HepG2 (cell line): ENCODE measurements at regions not wholly inside any gene's neighbourhood (a gene's known extent, or its start where the extent isn't known, plus 50 kb on each side); places are given as distances from the start of the nearest gene placed in this dataset.

Experiments used
- ATAC-seq: fragments of 200-7000 bp; cut with Tn5 transposase; 3 replicates; pipeline ENCODE4 v1.9.1; 2020; ENCODE audit warnings: mild to moderate bottlenecking, moderate library complexity
- BruUV-seq: library from RNA; stranded (reverse); fragments of 400-500 nt; replicated peaks from 2 replicates; lab custom pipeline; 2021; lab: Mats Ljungman, UMichigan
- CTCF ChIA-PET: fragments of 300-600 bp; formaldehyde crosslinking; extraction: SDS; loops from one replicate; lab custom pipeline; 2021; ENCODE audit warnings: low total read pairs, inconsistent platforms, low intra/inter-chr PET ratio; lab: Yijun Ruan, JAX
- POLR2A ChIA-PET: fragments of 350-600 bp; sonication (Branson Sonifier 250); formaldehyde crosslinking; loops from one replicate; lab custom pipeline; 2020; ENCODE audit warnings: antibody characterized with exemption, inconsistent platforms; lab: Yijun Ruan, JAX
- DNase-seq: peaks from one replicate; pipeline ENCODE4 v3.0.0-alpha.2; 2015; ENCODE audit warnings: low spot score
- FAIRE-seq: peaks from 3 replicates; lab custom pipeline; 2011; peaks lifted over from hg19 to GRCh38; lab: Jason Lieb, UNC
- H2AFZ ChIP-seq: one replicate; pipeline ENCODE4 v1.6.1; 2011; ENCODE audit warnings: low read length, inconsistent platforms
- H3K27ac ChIP-seq: fragments of 300-600 bp; 3 replicates; pipeline ENCODE4 v1.8.0; 2011; ENCODE audit warnings: mixed run types, mild to moderate bottlenecking, mixed read lengths, low read length, inconsistent platforms; ENCODE audit not compliant: insufficient read depth; ENCODE audit errors: extremely low read length
- H3K27me3 ChIP-seq, 2 experiments: fragments of 200-600 bp in 1 of 2; 2 replicates in 1 of 2; 3 replicates in 1 of 2; pipeline versions ENCODE4 v1.6.0 to v1.8.0; 2011; ENCODE audit warnings: low read length in 2 of 2, mild to moderate bottlenecking in 2 of 2, moderate library complexity in 2 of 2, inconsistent platforms in 1 of 2; ENCODE audit not compliant: insufficient read depth in 2 of 2, control insufficient read depth in 1 of 2
- H3K36me3 ChIP-seq, 2 experiments: fragments of 200-600 bp in 1 of 2; replicated peaks in 1 of 2; 2 replicates in 1 of 2; 3 replicates in 1 of 2; pipeline versions ENCODE4 v1.5.1 to v1.8.0; 2011; ENCODE audit warnings: low read length in 2 of 2, inconsistent platforms in 1 of 2; ENCODE audit not compliant: insufficient read depth in 2 of 2, control insufficient read depth in 1 of 2
- H3K4me1 ChIP-seq: 2 replicates; pipeline ENCODE4 v1.5.1; 2012; ENCODE audit warnings: low read length, inconsistent platforms; ENCODE audit not compliant: insufficient read depth
- H3K4me2 ChIP-seq: 2 replicates; pipeline ENCODE4 v1.6.0; 2011; ENCODE audit warnings: low read depth, low read length, inconsistent platforms
- H3K4me3 ChIP-seq, 3 experiments: fragments of 200-600 bp in 1 of 3; sonication (generic), shearing (Covaris generic) in 1 of 3; replicated peaks in 1 of 3; 2 replicates each; pipeline ENCODE4 v1.5.1; 2011 to 2016; ENCODE audit warnings: low read length in 3 of 3, inconsistent platforms in 2 of 3, low read depth in 2 of 3, mild to moderate bottlenecking in 2 of 3, control low read depth in 1 of 3, mixed read lengths in 1 of 3; ENCODE audit not compliant: insufficient read depth in 1 of 3
- H3K79me2 ChIP-seq: one replicate; pipeline ENCODE4 v1.6.1; 2011; ENCODE audit warnings: low read length, inconsistent platforms; ENCODE audit not compliant: insufficient read depth
- H3K9ac ChIP-seq: 2 replicates; pipeline ENCODE4 v1.6.0; 2011; ENCODE audit warnings: mild to moderate bottlenecking, low read depth, low read length, inconsistent platforms; ENCODE audit not compliant: insufficient read depth
- H3K9me3 ChIP-seq: 2 replicates; pipeline ENCODE4 v1.5.1; 2012; ENCODE audit warnings: mild to moderate bottlenecking, low read length
- H4K20me1 ChIP-seq: 2 replicates; pipeline ENCODE4 v1.6.0; 2011; ENCODE audit warnings: inconsistent platforms, mild to moderate bottlenecking, low read length, moderate library complexity; ENCODE audit not compliant: insufficient read depth
- ARNT ChIP-seq: fragments of 450-650 bp; IDR thresholded peaks from 2 replicates; pipeline ENCODE4 v1.6.1; 2017
- ELF4 ChIP-seq: sonication (generic); formaldehyde crosslinking; IDR thresholded peaks from 2 replicates; pipeline ENCODE4 v1.5.0; 2020; ENCODE audit warnings: missing genetic modification reagents, mild to moderate bottlenecking, moderate library complexity, borderline replicate concordance
- HDAC6 ChIP-seq: fragments of 200-600 bp; sonication (generic); IDR thresholded peaks from 2 replicates; pipeline ENCODE4 v1.7.0; 2017; ENCODE audit warnings: mild to moderate bottlenecking, antibody characterized with exemption, low read length, low read depth
- SALL1 ChIP-seq: sonication (generic); formaldehyde crosslinking; IDR thresholded peaks from 2 replicates; pipeline ENCODE4 v1.8.0; 2022; ENCODE audit warnings: mild to moderate bottlenecking, missing genetic modification reagents
- ZKSCAN5 ChIP-seq: sonication (generic); formaldehyde crosslinking; IDR thresholded peaks from 2 replicates; pipeline ENCODE4 v1.5.1; 2020; ENCODE audit warnings: mild to moderate bottlenecking, missing genetic modification reagents
- ZNF232 ChIP-seq: sonication (generic); formaldehyde crosslinking; IDR thresholded peaks from 2 replicates; pipeline ENCODE4 v1.4.0; 2020; ENCODE audit warnings: missing genetic modification reagents, borderline replicate concordance
- WGBS: methylation state at CpG from one replicate; pipeline ENCODE4 v1.1.6; 2017; ENCODE audit warnings: low lambda C conversion rate; 5-methylcytosine and 5-hydroxymethylcytosine counted together
- in situ Hi-C: cut with HindIII; loops from 2 replicates; pipeline ENCODE4 v1.10.0; 2017; ENCODE audit warnings: low pct_unique_long_range_greater_than_20kb; ENCODE audit not compliant: extremely low pct_ligation_motif_present
- intact Hi-C: fragments of 100-400 bp; cut with micrococcal nuclease; formaldehyde crosslinking; loops from one replicate; pipeline ENCODE4 v1.10.0; 2022; ENCODE audit not compliant: unreplicated experiment
- TF ChIP-seq, protein P1 (sequence below): sonication (generic); formaldehyde crosslinking; IDR thresholded peaks from 2 replicates; pipeline ENCODE4 v1.4.0; 2020; ENCODE audit warnings: mild to moderate bottlenecking, missing genetic modification reagents
- TF ChIP-seq, protein P2 (sequence below): sonication (generic); formaldehyde crosslinking; IDR thresholded peaks from 2 replicates; pipeline ENCODE4 v1.4.0; 2020; ENCODE audit warnings: missing genetic modification reagents

DNA sequence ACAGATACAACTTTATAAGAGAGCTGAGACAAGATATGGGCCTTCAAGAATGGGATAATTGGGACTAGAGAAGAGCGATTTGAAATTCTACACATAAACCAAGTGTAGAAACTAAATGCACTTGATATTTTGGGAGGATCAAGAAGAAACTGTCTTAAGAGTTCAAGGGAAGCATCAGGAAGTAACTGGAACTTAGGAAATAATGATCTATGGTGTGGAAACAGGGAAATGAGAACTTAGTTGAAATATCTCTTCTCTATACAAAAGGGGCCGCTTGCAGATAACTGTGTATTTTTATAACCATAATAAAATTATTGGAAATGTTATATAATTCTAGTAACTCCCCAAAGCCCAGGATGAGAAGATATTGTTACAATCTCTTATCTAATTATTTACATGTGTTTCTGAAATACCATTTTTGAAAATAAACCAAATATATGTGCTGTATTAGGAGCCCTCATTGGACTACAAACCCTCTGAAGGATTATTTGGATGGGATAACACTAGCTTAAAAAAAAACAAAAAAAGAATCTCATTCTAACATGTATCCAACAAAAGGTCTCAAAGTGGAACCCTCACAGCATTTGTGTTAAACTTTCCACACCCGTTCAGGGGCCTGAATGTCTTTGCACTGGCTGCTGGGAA, 84.7 kb upstream of the FLRT2 start:
- no peaks in the 10 kb centered on the region for H3K4me1 ChIP-seq
- no peak for FAIRE-seq
- no peaks in the 10 kb centered on the region for H4K20me1 ChIP-seq
- ChIA-PET POLR2A (no interaction called here), CTCF (no interaction called here)
- no peak overlapping the region for H3K4me2 ChIP-seq
- no peak for ATAC-seq
- no peaks in the 10 kb centered on the region for H3K36me3 ChIP-seq
- no peaks in the 10 kb centered on the region for H3K79me2 ChIP-seq
- intact Hi-C loops (no loop called here), in situ Hi-C loops (no loop called here)
- BruUV-seq: no TSS peak
- H2AFZ ChIP-seq: no peak overlapping the region
- H3K4me3 ChIP-seq: no peak overlapping the region
- no peak overlapping the region for H3K9ac ChIP-seq
- 8% methylated on average over 3 of the region's 3 CpGs for WGBS
- no peaks in the 10 kb centered on the region for H3K27me3 ChIP-seq
- H3K27ac ChIP-seq: no peak overlapping the region
- H3K9me3 ChIP-seq: peaks cover 73% of the 10 kb centered on the region
- TF ChIP-seq HDAC6: no peak
- no peak for TF ChIP-seq ELF4
- TF ChIP-seq ZNF232: no peak
- TF ChIP-seq, protein P1, sequence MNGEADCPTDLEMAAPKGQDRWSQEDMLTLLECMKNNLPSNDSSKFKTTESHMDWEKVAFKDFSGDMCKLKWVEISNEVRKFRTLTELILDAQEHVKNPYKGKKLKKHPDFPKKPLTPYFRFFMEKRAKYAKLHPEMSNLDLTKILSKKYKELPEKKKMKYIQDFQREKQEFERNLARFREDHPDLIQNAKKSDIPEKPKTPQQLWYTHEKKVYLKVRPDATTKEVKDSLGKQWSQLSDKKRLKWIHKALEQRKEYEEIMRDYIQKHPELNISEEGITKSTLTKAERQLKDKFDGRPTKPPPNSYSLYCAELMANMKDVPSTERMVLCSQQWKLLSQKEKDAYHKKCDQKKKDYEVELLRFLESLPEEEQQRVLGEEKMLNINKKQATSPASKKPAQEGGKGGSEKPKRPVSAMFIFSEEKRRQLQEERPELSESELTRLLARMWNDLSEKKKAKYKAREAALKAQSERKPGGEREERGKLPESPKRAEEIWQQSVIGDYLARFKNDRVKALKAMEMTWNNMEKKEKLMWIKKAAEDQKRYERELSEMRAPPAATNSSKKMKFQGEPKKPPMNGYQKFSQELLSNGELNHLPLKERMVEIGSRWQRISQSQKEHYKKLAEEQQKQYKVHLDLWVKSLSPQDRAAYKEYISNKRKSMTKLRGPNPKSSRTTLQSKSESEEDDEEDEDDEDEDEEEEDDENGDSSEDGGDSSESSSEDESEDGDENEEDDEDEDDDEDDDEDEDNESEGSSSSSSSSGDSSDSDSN (CRISPR knock-in tag): no peak
- TF ChIP-seq ZKSCAN5 (CRISPR knock-in tag): no peak
- no peak for TF ChIP-seq SALL1 (CRISPR knock-in tag)
- TF ChIP-seq, protein P2, sequence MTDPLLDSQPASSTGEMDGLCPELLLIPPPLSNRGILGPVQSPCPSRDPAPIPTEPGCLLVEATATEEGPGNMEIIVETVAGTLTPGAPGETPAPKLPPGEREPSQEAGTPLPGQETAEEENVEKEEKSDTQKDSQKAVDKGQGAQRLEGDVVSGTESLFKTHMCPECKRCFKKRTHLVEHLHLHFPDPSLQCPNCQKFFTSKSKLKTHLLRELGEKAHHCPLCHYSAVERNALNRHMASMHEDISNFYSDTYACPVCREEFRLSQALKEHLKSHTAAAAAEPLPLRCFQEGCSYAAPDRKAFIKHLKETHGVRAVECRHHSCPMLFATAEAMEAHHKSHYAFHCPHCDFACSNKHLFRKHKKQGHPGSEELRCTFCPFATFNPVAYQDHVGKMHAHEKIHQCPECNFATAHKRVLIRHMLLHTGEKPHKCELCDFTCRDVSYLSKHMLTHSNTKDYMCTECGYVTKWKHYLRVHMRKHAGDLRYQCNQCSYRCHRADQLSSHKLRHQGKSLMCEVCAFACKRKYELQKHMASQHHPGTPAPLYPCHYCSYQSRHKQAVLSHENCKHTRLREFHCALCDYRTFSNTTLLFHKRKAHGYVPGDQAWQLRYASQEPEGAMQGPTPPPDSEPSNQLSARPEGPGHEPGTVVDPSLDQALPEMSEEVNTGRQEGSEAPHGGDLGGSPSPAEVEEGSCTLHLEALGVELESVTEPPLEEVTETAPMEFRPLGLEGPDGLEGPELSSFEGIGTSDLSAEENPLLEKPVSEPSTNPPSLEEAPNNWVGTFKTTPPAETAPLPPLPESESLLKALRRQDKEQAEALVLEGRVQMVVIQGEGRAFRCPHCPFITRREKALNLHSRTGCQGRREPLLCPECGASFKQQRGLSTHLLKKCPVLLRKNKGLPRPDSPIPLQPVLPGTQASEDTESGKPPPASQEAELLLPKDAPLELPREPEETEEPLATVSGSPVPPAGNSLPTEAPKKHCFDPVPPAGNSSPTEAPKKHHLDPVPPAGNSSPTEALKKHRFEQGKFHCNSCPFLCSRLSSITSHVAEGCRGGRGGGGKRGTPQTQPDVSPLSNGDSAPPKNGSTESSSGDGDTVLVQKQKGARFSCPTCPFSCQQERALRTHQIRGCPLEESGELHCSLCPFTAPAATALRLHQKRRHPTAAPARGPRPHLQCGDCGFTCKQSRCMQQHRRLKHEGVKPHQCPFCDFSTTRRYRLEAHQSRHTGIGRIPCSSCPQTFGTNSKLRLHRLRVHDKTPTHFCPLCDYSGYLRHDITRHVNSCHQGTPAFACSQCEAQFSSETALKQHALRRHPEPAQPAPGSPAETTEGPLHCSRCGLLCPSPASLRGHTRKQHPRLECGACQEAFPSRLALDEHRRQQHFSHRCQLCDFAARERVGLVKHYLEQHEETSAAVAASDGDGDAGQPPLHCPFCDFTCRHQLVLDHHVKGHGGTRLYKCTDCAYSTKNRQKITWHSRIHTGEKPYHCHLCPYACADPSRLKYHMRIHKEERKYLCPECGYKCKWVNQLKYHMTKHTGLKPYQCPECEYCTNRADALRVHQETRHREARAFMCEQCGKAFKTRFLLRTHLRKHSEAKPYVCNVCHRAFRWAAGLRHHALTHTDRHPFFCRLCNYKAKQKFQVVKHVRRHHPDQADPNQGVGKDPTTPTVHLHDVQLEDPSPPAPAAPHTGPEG: no peak
- no peak for TF ChIP-seq ARNT
- no peak for DNase-seq
